ENCODE measurements at regions not wholly inside any gene's neighbourhood (a gene's known extent, or its start where the extent isn't known, plus 50 kb on each side); places are given as distances from the start of the nearest gene placed in this dataset.

- DNase-seq (ENCODE audit: low read depth) = no peak
Observed at GRCh38 chr15:47333734-47334133, 383.6 kb upstream of the SEMA6D start.

- no peak for DNase-seq (ENCODE audit: low read depth)
Observed at GRCh38 chr15:47334805-47335535, 382.3 kb upstream of the SEMA6D start.

GRCh38 chr15:47337106-47337505, 380.2 kb upstream of the SEMA6D start:
- no peak for DNase-seq (ENCODE audit: low read depth)

GRCh38 chr15:47337836-47338235, 379.5 kb upstream of the SEMA6D start:
- DNase-seq (ENCODE audit: low read depth) = no peak

GRCh38 chr15:47338771-47339170, 378.5 kb upstream of the SEMA6D start:
- DNase-seq (ENCODE audit: low read depth) = no peak

- no peak for DNase-seq (ENCODE audit: low read depth)
Observed at GRCh38 chr15:47339800-47340570, 377.3 kb upstream of the SEMA6D start.

- no peak for DNase-seq (ENCODE audit: low read depth)
Observed at GRCh38 chr15:47340571-47340920, 376.8 kb upstream of the SEMA6D start.

- DNase-seq (ENCODE audit: low read depth) = no peak
Observed at GRCh38 chr15:47349179-47349578, 368.1 kb upstream of the SEMA6D start.

GRCh38 chr15:47351501-47351900, 365.8 kb upstream of the SEMA6D start:
- DNase-seq (ENCODE audit: low read depth) = no peak

- no peak for DNase-seq (ENCODE audit: low read depth)
Observed at GRCh38 chr15:47352217-47352616, 365.1 kb upstream of the SEMA6D start.

- no peak for DNase-seq (ENCODE audit: low read depth)
Observed at GRCh38 chr15:47355759-47356158, 361.5 kb upstream of the SEMA6D start.

GRCh38 chr15:47356297-47356696, 361.0 kb upstream of the SEMA6D start:
- DNase-seq (ENCODE audit: low read depth) = no peak

GRCh38 chr15:47358876-47359275, 358.4 kb upstream of the SEMA6D start:
- no peak for DNase-seq (ENCODE audit: low read depth)

GRCh38 chr15:47360305-47360704, 357.0 kb upstream of the SEMA6D start:
- DNase-seq (ENCODE audit: low read depth) = no peak

- DNase-seq (ENCODE audit: low read depth) = no peak
Observed at GRCh38 chr15:47362118-47362905, 355.0 kb upstream of the SEMA6D start.

- no peak for DNase-seq (ENCODE audit: low read depth)
Observed at GRCh38 chr15:47363653-47364052, 353.7 kb upstream of the SEMA6D start.

GRCh38 chr15:47364230-47365141, 352.8 kb upstream of the SEMA6D start:
- DNase-seq (ENCODE audit: low read depth) = no peak

- DNase-seq (ENCODE audit: low read depth) = no peak
Observed at GRCh38 chr15:47366884-47367283, 350.4 kb upstream of the SEMA6D start.

GRCh38 chr15:47367726-47368390, 349.4 kb upstream of the SEMA6D start:
- no peak for DNase-seq (ENCODE audit: low read depth)

GRCh38 chr15:47371939-47372338, 345.4 kb upstream of the SEMA6D start:
- DNase-seq (ENCODE audit: low read depth) = no peak

GRCh38 chr15:47374222-47374621, 343.1 kb upstream of the SEMA6D start:
- no peak for DNase-seq (ENCODE audit: low read depth)
